GM18505 (cell line): ENCODE measurements at regions not wholly inside any gene's neighbourhood (a gene's known extent, or its start where the extent isn't known, plus 50 kb on each side); places are given as distances from the start of the nearest gene placed in this dataset.

ENCODE experiments used
- ATAC-seq: cut with Tn5 transposase; IDR thresholded peaks from one replicate; pipeline ENCODE4 v1.9.1; 2021; ENCODE audit not compliant: unreplicated experiment
- POLR2A ChIP-seq: IDR thresholded peaks from 4 replicates; pipeline ENCODE4 v1.6.1; 2011; ENCODE audit warnings: borderline replicate concordance; ENCODE audit not compliant: insufficient read depth, insufficient read length; ENCODE audit errors: extremely low read depth

- TF ChIP-seq POLR2A, result no peak
- ATAC-seq, result no peak
These were observed 57.4 kb upstream of the ACKR3 start for GRCh38 chr2:236512267-236512666.

- peak; percentile 58 for ATAC-seq
These were observed 56.7 kb upstream of the ACKR3 start for GRCh38 chr2:236512902-236513435.

GRCh38 chr2:236513956-236514355 is 55.7 kb upstream of the ACKR3 start:
- no peak for ATAC-seq
- TF ChIP-seq POLR2A, result no peak

More at GRCh38 chr2:236512902-236513435, 56.7 kb upstream of the ACKR3 start:
- TF ChIP-seq POLR2A, result no peak

- no peak for ATAC-seq
- no peak for TF ChIP-seq POLR2A
These were observed 52.9 kb upstream of the ACKR3 start for GRCh38 chr2:236516708-236517107.

- no peak for TF ChIP-seq POLR2A
- no peak for ATAC-seq
These were observed 52.2 kb upstream of the ACKR3 start for GRCh38 chr2:236517251-236518031.
